ENCODE measurements at regions not wholly inside any gene's neighbourhood (a gene's known extent, or its start where the extent isn't known, plus 50 kb on each side); places are given as distances from the start of the nearest gene placed in this dataset.

GRCh38 chr2:217616936-217617335, 385.9 kb downstream of the TNS1 start:
- no peaks in the 10 kb centered on the region for H3K36me3 ChIP-seq
- H3K9me3 ChIP-seq: no peaks in the 10 kb centered on the region
- no peak overlapping the region for H3K27ac ChIP-seq
- TF ChIP-seq CTCF (IDR thresholded peaks at IDR 0.05): no peak
- H3K27me3 ChIP-seq: no peaks in the 10 kb centered on the region
- H3K4me1 ChIP-seq (ENCODE audit: control insufficient read depth in 1 of 2, insufficient read depth in 1 of 2, low read depth in 1 of 2, low read length in 1 of 2): no peaks in the 10 kb centered on the region
- H3K4me3 ChIP-seq (ENCODE audit: low read depth in 1 of 2, low read length in 1 of 2): no peak overlapping the region

GRCh38 chr2:217615171-217615570, 387.6 kb downstream of the TNS1 start:
- no peaks in the 10 kb centered on the region for H3K4me1 ChIP-seq (ENCODE audit: control insufficient read depth in 1 of 2, insufficient read depth in 1 of 2, low read depth in 1 of 2, low read length in 1 of 2)
- no peaks in the 10 kb centered on the region for H3K36me3 ChIP-seq
- no peaks in the 10 kb centered on the region for H3K9me3 ChIP-seq
- H3K27ac ChIP-seq: no peak overlapping the region
- H3K27me3 ChIP-seq: no peaks in the 10 kb centered on the region
- H3K4me3 ChIP-seq (ENCODE audit: low read depth in 1 of 2, low read length in 1 of 2): no peak overlapping the region
- no peak for TF ChIP-seq CTCF (IDR thresholded peaks at IDR 0.05)

- Histone ChIP-seq H3K9me3 (no peaks in the 10 kb centered on the region), H3K27ac (no peak overlapping the region), H3K4me3 (ENCODE audit: low read depth in 1 of 2, low read length in 1 of 2) (no peak overlapping the region)
These were observed 388.3 kb downstream of the TNS1 start for GRCh38 chr2:217614498-217614897.

GRCh38 chr2:217614096-217614495, 388.7 kb downstream of the TNS1 start:
- Histone ChIP-seq H3K4me3 (ENCODE audit: low read depth in 1 of 2, low read length in 1 of 2) (no peak overlapping the region), H3K9me3 (no peaks in the 10 kb centered on the region), H3K4me1 (ENCODE audit: control insufficient read depth in 1 of 2, insufficient read depth in 1 of 2, low read depth in 1 of 2, low read length in 1 of 2) (no peaks in the 10 kb centered on the region), H3K36me3 (no peaks in the 10 kb centered on the region), H3K27me3 (no peaks in the 10 kb centered on the region), H3K27ac (no peak overlapping the region)
- TF ChIP-seq CTCF (IDR thresholded peaks at IDR 0.05): no peak

More at GRCh38 chr2:217614498-217614897, 388.3 kb downstream of the TNS1 start:
- TF ChIP-seq CTCF (IDR thresholded peaks at IDR 0.05): no peak
- no peaks in the 10 kb centered on the region for H3K27me3 ChIP-seq
- no peaks in the 10 kb centered on the region for H3K4me1 ChIP-seq (ENCODE audit: control insufficient read depth in 1 of 2, insufficient read depth in 1 of 2, low read depth in 1 of 2, low read length in 1 of 2)
- H3K36me3 ChIP-seq: no peaks in the 10 kb centered on the region

GRCh38 chr2:217612920-217613319, 389.9 kb downstream of the TNS1 start:
- Histone ChIP-seq H3K4me1 (ENCODE audit: control insufficient read depth in 1 of 2, insufficient read depth in 1 of 2, low read depth in 1 of 2, low read length in 1 of 2) (no peaks in the 10 kb centered on the region), H3K27ac (no peak overlapping the region), H3K9me3 (no peaks in the 10 kb centered on the region), H3K27me3 (no peaks in the 10 kb centered on the region), H3K36me3 (no peaks in the 10 kb centered on the region), H3K4me3 (ENCODE audit: low read depth in 1 of 2, low read length in 1 of 2) (no peak overlapping the region)
- no peak for TF ChIP-seq CTCF (IDR thresholded peaks at IDR 0.05)

- Histone ChIP-seq H3K4me1 (ENCODE audit: control insufficient read depth in 1 of 2, insufficient read depth in 1 of 2, low read depth in 1 of 2, low read length in 1 of 2) (no peaks in the 10 kb centered on the region), H3K9me3 (no peaks in the 10 kb centered on the region), H3K4me3 (ENCODE audit: low read depth in 1 of 2, low read length in 1 of 2) (no peak overlapping the region), H3K27me3 (no peaks in the 10 kb centered on the region), H3K27ac (no peak overlapping the region), H3K36me3 (no peaks in the 10 kb centered on the region)
- TF ChIP-seq CTCF (IDR thresholded peaks at IDR 0.05): no peak
These were observed 390.6 kb downstream of the TNS1 start for GRCh38 chr2:217612211-217612610.

Data from neutrophil (primary cell).